ENCODE measurements at regions not wholly inside any gene's neighbourhood (a gene's known extent, or its start where the extent isn't known, plus 50 kb on each side); places are given as distances from the start of the nearest gene placed in this dataset.
"Not testable (repeated sequence)": the region's sequence is repeated elsewhere in the genome, so short reads cannot be mapped to it uniquely, and the experiment has no call there.

GRCh38 chr4:57199267-57199666 is 89.1 kb upstream of the IGFBP7 start:
- DNase-seq: no peak

- no peak for DNase-seq
These were observed 85.4 kb upstream of the IGFBP7 start for GRCh38 chr4:57195622-57196021.

DNA sequence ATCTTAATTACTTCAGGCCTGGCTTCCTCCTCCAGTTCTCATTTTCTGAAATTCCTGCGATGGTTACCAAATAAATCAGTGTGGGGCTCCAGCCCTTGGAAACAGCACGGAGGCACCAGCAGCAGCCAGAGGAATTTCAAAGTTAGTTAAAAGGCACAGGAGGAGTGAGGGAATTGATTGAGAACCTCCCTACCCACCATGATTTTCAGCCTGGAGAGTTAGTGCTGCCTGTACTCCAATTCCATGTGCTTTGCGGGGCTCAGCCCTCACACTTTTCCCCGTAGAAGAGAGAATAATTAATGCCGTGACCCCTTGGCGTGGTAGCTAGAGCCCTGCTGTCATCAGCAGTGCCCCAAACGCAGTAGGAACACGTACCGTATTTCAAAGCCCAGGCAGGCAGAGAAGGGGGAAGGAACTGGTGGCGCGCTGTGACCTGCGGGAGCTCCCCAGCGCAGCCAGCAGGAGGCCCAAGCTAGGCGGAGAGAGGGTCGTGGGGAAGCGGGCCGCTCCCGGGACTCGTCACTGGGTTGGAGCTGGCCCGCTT is 84.0 kb upstream of the IGFBP7 start:
- no peak for DNase-seq

GRCh38 chr4:57193209-57193810 is 83.1 kb upstream of the IGFBP7 start:
- DNase-seq: no peak

- no peak for DNase-seq
These were observed 81.4 kb upstream of the IGFBP7 start for GRCh38 chr4:57191523-57192034.

- no peak for DNase-seq
These were observed 80.7 kb upstream of the IGFBP7 start for GRCh38 chr4:57190601-57191481.

DNA sequence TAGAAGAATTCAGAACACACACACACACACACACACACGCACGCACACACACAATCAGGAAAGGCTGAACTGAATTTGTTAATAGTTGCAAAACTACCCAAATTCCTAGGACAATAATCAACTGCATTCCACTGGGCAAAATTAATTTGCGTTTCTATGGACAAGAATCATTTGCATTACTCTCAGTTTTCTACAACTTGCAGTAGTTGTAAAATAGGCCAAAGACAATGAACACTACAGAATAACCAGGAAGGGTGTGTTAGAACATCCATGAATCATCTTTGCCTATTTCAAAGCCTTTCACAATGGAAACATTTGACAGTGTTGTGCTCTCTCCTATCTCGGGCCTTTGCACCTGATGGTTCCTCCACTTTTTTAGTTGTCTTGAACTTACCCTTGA is 77.1 kb upstream of the IGFBP7 start:
- DNase-seq: no peak

DNA sequence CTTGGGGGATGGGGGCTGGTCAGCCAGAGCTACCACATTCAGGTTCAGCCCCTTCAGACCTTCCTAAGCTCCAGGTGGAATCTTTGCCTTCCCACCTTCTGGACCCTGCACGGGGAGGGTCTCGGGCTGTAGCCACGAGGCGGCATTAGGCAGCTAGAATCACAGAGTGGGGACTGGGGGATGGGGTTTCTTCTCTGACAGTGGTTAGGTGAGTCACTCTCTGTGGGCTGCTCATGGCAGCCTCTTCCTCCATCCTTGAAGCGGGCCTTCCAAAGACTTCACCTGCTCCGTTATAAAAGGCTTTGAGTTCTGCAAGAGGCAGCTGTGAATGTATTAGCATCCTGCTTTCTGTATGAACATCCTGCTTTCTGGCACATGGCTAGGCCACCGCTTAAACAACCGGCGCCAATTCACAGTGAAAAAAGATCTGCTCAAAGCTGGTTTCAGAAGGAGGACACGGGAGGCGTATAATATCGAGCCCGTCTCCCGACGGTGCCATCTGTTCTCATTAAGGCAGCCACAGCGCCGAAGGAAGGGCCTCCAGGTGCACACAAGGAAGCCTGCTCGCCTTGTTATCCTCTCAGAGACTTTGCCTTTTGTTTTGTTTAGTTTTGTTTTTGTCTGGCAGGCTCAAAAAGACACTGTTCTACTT is 74.3 kb upstream of the IGFBP7 start:
- no peak for DNase-seq

DNA sequence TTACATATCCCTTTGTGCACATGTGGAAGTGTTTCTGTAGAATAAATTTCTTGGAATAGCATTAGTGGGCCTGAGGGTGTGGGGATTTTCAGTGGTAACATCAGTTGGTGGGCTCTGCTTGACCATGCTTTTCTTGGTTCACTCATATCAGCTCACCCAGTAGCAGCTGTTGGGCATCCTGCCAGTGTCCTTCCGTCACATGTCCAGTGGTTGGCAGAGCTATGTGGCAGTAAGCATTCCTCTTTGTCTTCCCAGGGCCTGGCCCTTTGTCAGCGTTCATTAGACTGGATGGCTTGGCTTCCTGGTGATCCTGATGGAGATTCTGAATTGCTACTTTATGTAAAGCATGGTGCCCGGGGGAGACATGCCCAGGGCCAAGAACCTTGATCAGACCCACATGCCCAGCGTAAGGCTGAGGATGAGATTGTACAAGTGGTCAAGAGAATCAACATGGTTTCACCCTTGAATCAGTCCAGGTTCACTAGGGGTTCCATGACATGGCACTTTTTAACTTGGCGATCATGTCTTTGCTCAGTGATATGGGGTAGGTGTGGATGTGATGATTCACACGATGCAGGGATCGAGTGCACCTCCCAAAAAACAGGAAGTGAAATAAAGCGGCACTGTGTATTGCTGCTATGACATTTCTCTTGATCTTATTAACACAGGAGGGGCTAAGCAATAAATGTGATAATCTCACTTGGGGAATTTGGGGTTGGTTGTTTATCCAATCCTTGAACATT is 72.1 kb upstream of the IGFBP7 start:
- DNase-seq: no peak

DNA sequence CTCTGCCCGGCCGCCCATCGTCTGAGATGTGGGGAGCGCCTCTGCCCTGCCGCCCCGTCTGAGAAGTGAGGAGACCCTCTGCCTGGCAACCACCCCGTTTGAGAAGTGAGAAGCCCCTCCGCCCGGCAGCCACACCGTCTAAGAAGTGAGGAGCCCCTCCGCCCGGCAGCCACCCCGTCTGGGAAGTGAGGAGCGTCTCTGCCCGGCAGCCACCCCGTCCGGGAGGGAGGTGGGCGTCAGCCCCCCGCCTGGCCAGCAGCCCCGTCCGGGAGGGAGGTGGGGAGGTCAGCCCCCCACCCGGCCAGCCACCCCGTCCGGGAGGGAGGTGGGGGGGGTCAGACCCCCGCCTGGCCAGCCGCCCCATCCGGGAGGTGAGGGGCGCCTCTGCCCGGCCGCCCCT is 63.0 kb upstream of the IGFBP7 start:
- DNase-seq: not testable (repeated sequence)

DNA sequence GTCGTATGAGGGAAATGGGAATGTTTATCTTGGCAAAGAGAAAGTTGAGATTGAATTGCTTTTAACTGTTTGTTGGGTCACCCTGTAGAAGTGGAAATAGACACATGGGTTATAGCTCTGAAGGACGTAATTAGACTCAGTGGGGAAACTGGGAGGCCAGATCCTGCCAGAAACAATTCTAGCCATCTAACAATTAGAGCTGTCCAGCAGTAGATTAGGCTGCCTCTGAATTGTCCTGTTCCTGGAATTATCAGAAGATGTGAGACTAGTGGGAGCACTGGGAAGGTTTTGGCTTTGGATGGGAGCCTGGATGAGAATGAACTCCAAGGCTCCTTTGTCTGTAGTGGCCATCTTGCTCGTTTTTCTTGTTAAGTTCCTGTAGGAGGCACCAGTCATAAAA is 61.9 kb upstream of the IGFBP7 start:
- DNase-seq: no peak

DNA sequence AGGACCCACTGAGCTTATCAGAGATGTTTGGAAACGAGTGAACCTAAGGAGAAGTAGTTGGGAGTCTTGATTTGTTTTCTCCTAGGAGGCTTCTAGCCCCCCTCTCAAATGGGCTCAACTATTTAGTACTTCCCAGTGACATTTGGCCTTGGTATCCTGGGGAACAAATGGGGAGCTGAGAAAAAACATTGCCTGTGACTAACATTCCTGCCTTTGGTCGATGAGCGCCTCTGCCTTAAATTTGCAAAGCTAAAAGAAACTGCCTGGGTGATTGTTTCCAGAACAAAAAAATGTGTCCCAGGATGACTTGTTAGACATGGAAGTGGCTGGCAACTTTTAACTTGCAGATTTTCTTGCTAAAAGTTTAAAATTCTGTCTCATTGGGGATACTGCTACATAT is 58.8 kb upstream of the IGFBP7 start:
- no peak for DNase-seq

DNA sequence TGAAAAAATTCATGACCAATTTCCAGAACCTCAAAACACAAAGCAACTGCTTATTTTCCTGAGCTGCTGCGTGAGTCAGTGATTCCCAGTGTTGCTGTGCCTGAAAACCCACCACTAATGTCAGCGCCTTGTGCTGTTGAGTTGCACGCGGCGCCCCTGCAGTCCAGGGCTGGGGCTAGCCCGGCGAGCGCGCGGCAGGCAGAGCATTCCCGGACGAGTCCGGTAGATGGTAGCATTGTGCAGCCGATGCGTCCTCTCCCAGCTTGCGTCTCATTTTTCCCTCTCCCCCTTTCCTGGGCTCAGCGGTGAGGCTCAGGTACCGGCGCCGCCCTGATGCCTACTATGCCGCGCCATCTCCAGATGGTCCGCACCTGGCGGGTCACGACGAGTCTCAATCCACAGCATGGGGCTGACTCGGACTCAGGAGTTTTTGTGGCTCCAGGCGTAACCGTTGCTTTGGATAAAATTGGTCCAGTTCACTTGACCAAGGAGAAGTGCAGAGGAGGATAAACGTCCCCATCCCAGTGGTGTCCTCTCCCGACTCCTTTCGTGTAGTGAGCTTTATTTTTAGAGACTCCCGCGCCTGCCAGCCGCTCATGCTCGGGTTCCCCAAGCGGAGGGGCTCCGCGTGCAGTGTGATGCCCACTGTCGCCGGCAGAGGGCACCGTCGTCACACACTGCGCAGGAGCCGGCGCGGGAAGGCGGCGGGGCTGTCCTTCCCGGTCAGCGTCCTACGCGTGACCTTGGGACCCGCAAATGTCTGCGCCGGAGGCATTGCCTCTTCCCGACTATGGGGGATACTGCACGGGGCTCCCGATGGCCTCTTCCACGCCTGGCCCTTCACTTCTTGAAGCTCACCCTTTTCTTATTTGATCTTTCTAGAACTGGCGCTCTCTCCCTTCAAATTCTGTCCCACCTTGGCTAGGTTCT is 53.6 kb upstream of the IGFBP7 start:
- DNase-seq: peak; percentile 48

GRCh38 chr4:57162499-57163019 is 52.4 kb upstream of the IGFBP7 start:
- no peak for DNase-seq
